HG03159 (cell line): ENCODE measurements at regions not wholly inside any gene's neighbourhood (a gene's known extent, or its start where the extent isn't known, plus 50 kb on each side); places are given as distances from the start of the nearest gene placed in this dataset.

Experiments
- ATAC-seq: cut with Tn5 transposase; IDR thresholded peaks from one replicate; pipeline ENCODE4 v1.9.1; 2021; ENCODE audit warnings: mild to moderate bottlenecking, moderate library complexity; ENCODE audit not compliant: unreplicated experiment

DNA sequence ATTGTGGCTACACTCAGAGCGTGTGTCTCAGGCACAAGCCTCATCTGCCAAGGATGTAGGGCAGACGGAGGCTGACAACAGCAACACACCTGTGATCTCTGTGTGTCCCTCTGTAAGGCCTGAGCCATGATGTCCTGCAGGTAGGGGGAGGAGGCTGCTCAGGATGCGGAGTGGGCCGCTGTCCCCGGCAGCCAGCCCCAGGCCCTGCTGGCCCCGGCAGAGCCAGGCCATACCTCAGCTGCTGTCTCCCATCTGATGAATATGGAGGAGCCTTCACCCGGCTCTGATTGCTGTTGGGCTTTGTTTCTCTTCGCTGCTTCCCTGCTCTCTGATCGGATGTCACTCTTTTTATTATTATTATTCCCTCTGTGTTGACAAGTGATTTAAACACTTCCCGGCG is 83.6 kb upstream of the NCAM1 start:
- no peak for ATAC-seq

GRCh38 chr11:112878033-112878601 is 83.1 kb upstream of the NCAM1 start:
- ATAC-seq: no peak

DNA sequence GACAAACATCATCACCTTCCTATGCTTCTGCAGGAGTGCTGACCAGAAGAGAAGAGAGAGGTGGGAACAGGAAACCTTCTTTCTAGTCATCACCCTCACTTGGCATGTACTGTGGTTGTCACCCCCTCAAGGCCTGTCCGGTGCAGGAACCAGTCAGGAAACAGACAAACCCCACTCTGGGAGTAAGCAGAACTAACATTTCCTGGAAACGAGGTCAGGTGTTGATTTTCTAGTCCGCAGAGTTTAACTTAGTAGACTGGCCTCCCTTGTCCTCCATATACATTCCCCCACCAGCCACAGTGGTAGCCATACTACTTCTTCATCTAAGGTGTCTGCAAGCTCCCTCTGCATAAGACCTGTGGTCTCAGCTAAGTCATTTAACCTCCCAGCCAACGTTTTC is 80.7 kb upstream of the NCAM1 start:
- no peak for ATAC-seq

DNA sequence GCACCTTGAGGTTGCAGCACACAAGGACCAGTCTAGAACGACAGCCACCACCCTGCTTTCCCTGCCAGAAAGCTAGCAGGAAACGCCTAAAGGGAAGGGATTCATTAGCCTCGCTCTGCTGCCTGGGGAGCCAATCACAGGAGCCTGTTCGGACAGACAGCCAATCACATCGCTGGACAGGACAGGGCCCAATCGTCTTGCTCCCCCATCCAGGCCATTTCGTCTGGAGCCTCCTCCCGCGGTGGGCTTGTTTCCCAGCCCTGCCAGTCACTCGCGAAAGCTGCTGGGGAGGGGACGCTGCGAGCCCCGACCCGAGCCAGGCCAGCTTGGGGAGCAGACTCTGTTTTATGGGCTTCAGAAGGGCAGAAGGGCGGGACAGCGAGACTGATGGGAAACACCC is 79.8 kb upstream of the NCAM1 start:
- ATAC-seq: no peak

DNA sequence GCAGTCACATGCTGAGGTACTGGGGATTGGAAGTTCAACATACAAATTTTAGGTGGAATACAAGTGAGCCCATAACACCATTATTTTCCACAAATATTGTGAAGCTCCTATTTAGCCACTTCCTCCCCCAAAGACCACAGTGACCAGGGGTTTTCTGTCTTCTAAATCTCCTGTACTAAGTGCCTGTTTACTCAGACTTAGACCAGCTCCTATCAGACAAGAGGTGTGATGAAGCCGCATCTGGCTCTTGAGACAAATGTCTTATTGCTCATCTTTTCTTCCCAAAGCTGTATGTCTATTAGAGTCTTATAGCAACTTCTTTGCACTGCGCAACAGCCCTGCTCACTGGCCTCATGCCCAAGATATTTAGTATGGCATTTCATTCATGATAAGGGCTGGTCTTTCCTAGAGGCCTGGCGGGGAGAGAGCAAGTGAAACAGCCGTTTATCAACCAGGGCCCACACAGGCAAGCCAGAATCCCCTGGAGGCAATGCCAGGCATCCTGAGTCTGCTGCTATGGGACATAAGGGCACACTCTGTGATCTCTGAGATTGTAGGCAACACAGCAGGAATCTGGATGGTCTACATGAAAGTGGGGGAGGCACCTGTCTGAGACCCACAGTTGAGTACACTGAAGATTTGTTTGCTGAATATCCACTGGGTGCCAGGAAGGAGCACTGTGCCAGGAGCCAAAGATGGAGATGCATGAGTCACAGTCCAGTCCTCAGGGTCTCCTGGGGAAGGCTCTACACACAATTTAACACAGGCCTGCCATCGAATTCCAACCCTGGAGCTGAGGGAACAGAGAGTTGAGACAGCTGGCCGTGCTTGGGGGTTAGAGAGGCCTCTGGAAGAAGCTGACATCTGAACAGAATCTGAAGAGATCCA is 78.5 kb upstream of the NCAM1 start:
- no peak for ATAC-seq

- no peak for ATAC-seq
Observed at GRCh38 chr11:112884012-112884767, 77.0 kb upstream of the NCAM1 start.

GRCh38 chr11:112885744-112886433 is 75.3 kb upstream of the NCAM1 start:
- ATAC-seq: no peak

GRCh38 chr11:112886434-112887370 is 74.5 kb upstream of the NCAM1 start:
- no peak for ATAC-seq

GRCh38 chr11:112889446-112889845 is 71.8 kb upstream of the NCAM1 start:
- ATAC-seq: no peak

DNA sequence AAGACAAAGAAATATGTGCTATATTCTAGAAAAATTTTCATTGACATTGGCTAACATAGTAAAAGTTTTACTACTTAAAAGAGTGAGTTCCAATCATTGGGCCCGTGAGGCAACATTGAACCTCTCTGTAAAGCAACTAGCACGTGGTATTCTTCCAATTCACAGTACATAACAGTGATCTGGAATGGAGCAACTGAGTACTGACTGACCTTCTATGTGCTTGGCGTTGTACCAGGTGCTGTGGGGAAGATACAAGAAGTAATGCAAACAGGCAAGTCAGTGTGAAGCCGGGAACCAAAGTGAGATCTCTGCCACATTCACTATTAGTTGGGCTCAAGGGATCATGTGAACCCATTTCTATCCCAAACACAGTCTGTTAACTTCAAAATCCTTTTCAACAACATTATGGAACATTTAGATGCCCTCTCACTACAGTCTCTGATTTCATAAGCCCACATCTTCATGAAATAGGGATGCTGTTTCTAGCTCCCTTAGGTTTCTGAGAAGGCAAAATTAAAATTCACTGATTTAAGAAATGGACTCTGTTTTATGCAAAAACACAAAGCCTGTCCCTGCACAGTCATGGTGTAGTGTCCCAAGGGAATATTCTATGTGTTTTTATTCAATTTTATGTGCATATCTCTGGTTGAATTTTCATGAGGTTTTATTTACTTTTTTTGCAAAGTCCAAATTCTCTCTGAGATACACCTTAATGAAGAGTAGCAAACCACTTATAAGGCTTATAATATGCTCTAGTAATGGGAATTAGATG is 61.8 kb upstream of the NCAM1 start:
- ATAC-seq: no peak

DNA sequence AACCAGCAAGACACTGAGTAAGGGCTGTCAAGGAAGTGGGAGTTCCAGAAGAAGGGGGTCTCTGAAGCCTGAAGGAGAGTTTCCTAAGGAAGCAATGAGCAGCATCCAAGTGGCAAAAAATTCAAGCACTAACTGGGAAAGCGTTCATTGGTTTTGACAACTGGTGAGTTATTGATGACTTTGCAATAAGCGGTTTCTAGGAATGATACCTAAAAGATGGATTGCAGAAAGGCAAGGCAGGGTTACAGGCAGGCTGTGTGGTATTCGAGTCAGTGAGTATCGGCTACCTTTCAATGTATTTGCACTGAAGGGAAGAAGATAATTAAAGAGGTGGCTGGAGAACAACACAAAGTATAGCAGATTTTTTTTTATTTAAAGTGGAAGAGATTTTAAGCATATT is 59.3 kb upstream of the NCAM1 start:
- no peak for ATAC-seq

- ATAC-seq: no peak
Observed at GRCh38 chr11:112902361-112903011, 58.7 kb upstream of the NCAM1 start.

GRCh38 chr11:112903340-112903739 is 57.9 kb upstream of the NCAM1 start:
- ATAC-seq: no peak

DNA sequence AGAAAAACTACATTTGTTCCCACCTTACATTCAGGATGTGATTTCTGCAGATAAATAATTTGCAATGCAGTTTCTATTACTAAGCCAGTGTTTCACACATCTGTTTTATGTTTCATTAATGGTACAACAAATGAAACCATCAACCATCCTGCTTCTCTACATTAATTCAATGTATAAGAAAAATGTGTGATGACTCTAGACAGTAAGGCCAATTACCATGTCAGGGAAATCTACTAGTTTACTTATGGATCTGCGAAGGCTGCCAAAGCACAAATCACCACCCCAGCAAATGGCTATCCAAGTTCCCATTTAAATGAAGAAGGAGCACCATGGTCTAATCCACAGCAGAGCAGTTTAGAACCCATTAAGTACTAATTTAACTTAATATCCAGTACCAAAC is 50.1 kb upstream of the NCAM1 start:
- no peak for ATAC-seq
